ENCODE measurements at regions not wholly inside any gene's neighbourhood (a gene's known extent, or its start where the extent isn't known, plus 50 kb on each side); places are given as distances from the start of the nearest gene placed in this dataset.

DNA sequence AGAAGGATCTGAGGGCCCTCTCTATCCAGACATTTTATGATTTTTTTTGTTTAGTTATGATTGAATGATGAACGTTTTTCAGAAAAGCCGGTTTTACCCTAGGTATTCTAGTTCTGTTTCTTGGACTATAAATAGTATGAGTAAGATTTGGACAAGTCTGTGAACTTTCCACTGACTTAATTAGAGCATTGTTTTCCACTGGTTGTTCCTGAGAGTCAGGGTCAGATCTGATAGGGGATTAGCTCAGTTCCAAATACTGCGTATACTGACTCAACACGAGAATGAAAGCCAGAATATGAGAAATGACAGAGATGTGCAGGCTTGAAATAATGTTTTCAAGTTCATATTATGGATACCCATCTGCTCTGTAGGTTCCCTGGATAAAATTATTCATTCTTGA lies 361.6 kb downstream of the AEBP2 start:
- TF ChIP-seq, protein P1, sequence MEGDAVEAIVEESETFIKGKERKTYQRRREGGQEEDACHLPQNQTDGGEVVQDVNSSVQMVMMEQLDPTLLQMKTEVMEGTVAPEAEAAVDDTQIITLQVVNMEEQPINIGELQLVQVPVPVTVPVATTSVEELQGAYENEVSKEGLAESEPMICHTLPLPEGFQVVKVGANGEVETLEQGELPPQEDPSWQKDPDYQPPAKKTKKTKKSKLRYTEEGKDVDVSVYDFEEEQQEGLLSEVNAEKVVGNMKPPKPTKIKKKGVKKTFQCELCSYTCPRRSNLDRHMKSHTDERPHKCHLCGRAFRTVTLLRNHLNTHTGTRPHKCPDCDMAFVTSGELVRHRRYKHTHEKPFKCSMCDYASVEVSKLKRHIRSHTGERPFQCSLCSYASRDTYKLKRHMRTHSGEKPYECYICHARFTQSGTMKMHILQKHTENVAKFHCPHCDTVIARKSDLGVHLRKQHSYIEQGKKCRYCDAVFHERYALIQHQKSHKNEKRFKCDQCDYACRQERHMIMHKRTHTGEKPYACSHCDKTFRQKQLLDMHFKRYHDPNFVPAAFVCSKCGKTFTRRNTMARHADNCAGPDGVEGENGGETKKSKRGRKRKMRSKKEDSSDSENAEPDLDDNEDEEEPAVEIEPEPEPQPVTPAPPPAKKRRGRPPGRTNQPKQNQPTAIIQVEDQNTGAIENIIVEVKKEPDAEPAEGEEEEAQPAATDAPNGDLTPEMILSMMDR (IDR thresholded peaks at IDR 0.05; ENCODE audit: low read depth, low read length): no peak
- no peak for TF ChIP-seq EZH2phosphoT487 (IDR thresholded peaks at IDR 0.05; ENCODE audit: low read depth)

Data from OCI-LY3 (cell line).